Astrocyte (in vitro differentiated cells and primary cell): ENCODE measurements at regions not wholly inside any gene's neighbourhood (a gene's known extent, or its start where the extent isn't known, plus 50 kb on each side); places are given as distances from the start of the nearest gene placed in this dataset.

Experiments used
- DNase-seq: peaks from one replicate; pipeline ENCODE4 v3.0.0-alpha.2; 2010; ENCODE audit warnings: low read depth
- FAIRE-seq: peaks from 2 replicates; lab custom pipeline; 2011; peaks lifted over from hg19 to GRCh38; lab: Jason Lieb, UNC
- H2AFZ ChIP-seq: 2 replicates; pipeline ENCODE4 v1.6.0; 2012; ENCODE audit warnings: low read depth, low read length, inconsistent platforms
- H3K27ac ChIP-seq: 2 replicates; pipeline ENCODE4 v1.5.1; 2011; ENCODE audit warnings: low read depth, low read length, inconsistent platforms
- H3K27me3 ChIP-seq: 2 replicates; pipeline ENCODE4 v1.6.0; 2011; ENCODE audit warnings: low read length, inconsistent platforms; ENCODE audit not compliant: insufficient read depth
- H3K36me3 ChIP-seq: 2 replicates; pipeline ENCODE4 v1.5.1; 2011; ENCODE audit warnings: low read length, inconsistent platforms; ENCODE audit not compliant: insufficient read depth
- H3K4me1 ChIP-seq: 2 replicates; pipeline ENCODE4 v1.5.1; 2011; ENCODE audit warnings: low read length, inconsistent platforms; ENCODE audit not compliant: insufficient read depth
- H3K4me2 ChIP-seq: 2 replicates; pipeline ENCODE4 v1.6.0; 2012; ENCODE audit warnings: low read length, inconsistent platforms
- H3K4me3 ChIP-seq: 2 replicates; pipeline ENCODE4 v1.5.1; 2011; ENCODE audit warnings: low read depth, mild to moderate bottlenecking, low read length, inconsistent platforms; ENCODE audit not compliant: insufficient read depth
- H3K79me2 ChIP-seq: 2 replicates; pipeline ENCODE4 v1.6.0; 2012; ENCODE audit warnings: mild to moderate bottlenecking, low read length, inconsistent platforms; ENCODE audit not compliant: insufficient read depth
- H3K9ac ChIP-seq: 2 replicates; pipeline ENCODE4 v1.6.0; 2012; ENCODE audit warnings: mild to moderate bottlenecking, low read length, inconsistent platforms
- H3K9me3 ChIP-seq: 2 replicates; pipeline ENCODE4 v1.5.1; 2012; ENCODE audit warnings: low read depth, mild to moderate bottlenecking, low read length, inconsistent platforms; ENCODE audit not compliant: insufficient read depth
- H4K20me1 ChIP-seq: 2 replicates; pipeline ENCODE4 v1.6.0; 2012; ENCODE audit warnings: low read length, inconsistent platforms; ENCODE audit not compliant: insufficient read depth
- H3K27ac Mint-ChIP-seq: one replicate; pipeline ENCODE4 v1.8.0; 2021; ENCODE audit warnings: mild to moderate bottlenecking, mixed read lengths; ENCODE audit not compliant: unreplicated experiment
- H3K27me3 Mint-ChIP-seq: one replicate; pipeline ENCODE4 v1.8.0; 2021; ENCODE audit warnings: low read depth, mixed read lengths; ENCODE audit not compliant: unreplicated experiment
- H3K36me3 Mint-ChIP-seq: one replicate; pipeline ENCODE4 v1.8.0; 2021; ENCODE audit warnings: low read depth, mixed read lengths; ENCODE audit not compliant: unreplicated experiment
- H3K4me1 Mint-ChIP-seq: one replicate; pipeline ENCODE4 v1.8.0; 2021; ENCODE audit warnings: low read depth, mixed read lengths; ENCODE audit not compliant: unreplicated experiment
- H3K4me3 Mint-ChIP-seq: one replicate; pipeline ENCODE4 v1.8.0; 2021; ENCODE audit warnings: mild to moderate bottlenecking, moderate library complexity, mixed read lengths; ENCODE audit not compliant: unreplicated experiment
- H3K9me3 Mint-ChIP-seq: one replicate; pipeline ENCODE4 v1.8.0; 2021; ENCODE audit warnings: mild to moderate bottlenecking, mixed read lengths; ENCODE audit not compliant: unreplicated experiment
- EZH2 ChIP-seq: IDR thresholded peaks from 2 replicates; pipeline ENCODE4 v1.6.1; 2012; ENCODE audit warnings: mild to moderate bottlenecking, low read length, inconsistent platforms; ENCODE audit not compliant: insufficient read depth
- TF ChIP-seq, protein P1 (sequence below): IDR thresholded peaks from 2 replicates; pipeline ENCODE4 v1.5.1; 2011; ENCODE audit warnings: low read depth, mild to moderate bottlenecking, inconsistent platforms, low read length, moderate library complexity; ENCODE audit not compliant: insufficient read depth

DNA sequence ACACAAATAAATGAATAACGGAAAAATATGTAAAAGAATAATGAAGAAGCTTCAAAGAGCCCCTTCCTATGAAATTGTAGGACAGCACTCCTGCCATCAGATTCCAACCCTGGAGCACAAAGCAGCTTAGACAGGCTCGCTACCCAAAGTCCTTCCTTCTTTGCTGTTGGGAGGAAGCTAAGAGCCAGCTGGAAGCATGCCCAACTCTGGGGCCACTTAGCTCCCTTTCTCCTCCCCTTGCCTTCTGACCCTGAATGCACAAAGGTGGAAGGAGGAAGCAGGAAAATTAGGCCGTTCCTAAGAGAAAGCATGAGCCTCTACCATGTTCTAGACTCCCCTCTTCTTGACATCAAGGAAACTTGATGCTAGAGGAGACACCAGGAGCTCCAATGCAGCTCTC is 700.8 kb downstream of the RNF144A start:
- TF ChIP-seq, protein P1, sequence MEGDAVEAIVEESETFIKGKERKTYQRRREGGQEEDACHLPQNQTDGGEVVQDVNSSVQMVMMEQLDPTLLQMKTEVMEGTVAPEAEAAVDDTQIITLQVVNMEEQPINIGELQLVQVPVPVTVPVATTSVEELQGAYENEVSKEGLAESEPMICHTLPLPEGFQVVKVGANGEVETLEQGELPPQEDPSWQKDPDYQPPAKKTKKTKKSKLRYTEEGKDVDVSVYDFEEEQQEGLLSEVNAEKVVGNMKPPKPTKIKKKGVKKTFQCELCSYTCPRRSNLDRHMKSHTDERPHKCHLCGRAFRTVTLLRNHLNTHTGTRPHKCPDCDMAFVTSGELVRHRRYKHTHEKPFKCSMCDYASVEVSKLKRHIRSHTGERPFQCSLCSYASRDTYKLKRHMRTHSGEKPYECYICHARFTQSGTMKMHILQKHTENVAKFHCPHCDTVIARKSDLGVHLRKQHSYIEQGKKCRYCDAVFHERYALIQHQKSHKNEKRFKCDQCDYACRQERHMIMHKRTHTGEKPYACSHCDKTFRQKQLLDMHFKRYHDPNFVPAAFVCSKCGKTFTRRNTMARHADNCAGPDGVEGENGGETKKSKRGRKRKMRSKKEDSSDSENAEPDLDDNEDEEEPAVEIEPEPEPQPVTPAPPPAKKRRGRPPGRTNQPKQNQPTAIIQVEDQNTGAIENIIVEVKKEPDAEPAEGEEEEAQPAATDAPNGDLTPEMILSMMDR = no peak
- TF ChIP-seq EZH2 = no peak
- H3K4me1 Mint-ChIP-seq = peaks cover 19% of the 10 kb centered on the region

DNA sequence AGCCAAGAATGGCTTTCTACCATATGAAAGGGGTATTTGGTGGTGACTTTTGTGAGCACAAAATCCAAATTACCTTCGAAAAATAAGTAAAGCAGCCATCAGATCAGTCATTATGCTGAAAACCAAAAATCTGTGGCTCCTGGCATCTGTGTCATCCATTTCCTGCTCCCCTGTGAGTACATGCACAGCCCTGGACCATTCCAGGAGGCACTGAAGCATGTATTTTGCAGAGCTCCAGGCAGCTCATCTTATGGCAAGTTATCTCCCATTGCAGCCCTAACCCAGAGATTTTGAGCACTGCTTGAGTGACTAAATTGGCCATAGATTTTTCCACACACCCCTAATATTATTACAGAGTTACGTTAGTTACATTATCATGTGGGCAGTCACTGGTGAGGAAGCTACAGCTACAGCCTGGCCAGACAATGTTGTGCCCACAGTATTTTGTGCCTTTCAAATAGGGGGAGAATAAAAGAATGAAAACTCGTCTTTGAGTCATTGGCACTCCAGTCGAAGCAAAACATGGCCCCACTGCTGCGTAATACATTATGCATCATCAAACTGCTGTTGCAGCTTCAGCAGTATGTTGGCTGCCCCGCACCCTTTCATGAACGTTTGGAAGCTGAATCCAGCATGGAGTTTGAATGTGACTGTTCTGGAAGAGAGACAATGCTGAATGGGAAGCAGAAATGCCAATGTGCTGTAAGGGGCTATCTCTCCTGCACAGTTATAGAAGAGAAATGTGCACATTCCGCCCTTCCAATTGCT is 702.2 kb downstream of the RNF144A start:
- Histone ChIP-seq H3K4me2 (peak overlapping the region; percentile 60), H3K4me1 (peaks cover 5% of the 10 kb centered on the region), H3K9ac (no peak overlapping the region), H4K20me1 (no peaks in the 10 kb centered on the region), H3K36me3 (no peaks in the 10 kb centered on the region), H3K79me2 (no peaks in the 10 kb centered on the region), H3K4me3 (no peak overlapping the region), H3K9me3 (no peaks in the 10 kb centered on the region), H3K27me3 (no peaks in the 10 kb centered on the region), H2AFZ (peak overlapping the region; percentile 34), H3K27ac (no peak overlapping the region)
- TF ChIP-seq EZH2 = no peak
- TF ChIP-seq, protein P1 = no peak
- H3K4me1 Mint-ChIP-seq = peaks cover 14% of the 10 kb centered on the region
- peak; percentile 7 for DNase-seq
- H3K36me3 Mint-ChIP-seq = no peaks in the 10 kb centered on the region
- no peak for FAIRE-seq
- H3K9me3 Mint-ChIP-seq = no peaks in the 10 kb centered on the region
- H3K27me3 Mint-ChIP-seq = no peaks in the 10 kb centered on the region
- H3K27ac Mint-ChIP-seq = no peak overlapping the region
- no peak overlapping the region for H3K4me3 Mint-ChIP-seq

More for the DNA sequence above, 700.8 kb downstream of the RNF144A start:
- H3K9me3 Mint-ChIP-seq = no peaks in the 10 kb centered on the region
- no peak overlapping the region for H3K27ac Mint-ChIP-seq
- no peak for FAIRE-seq
- no peak overlapping the region for H3K4me2 ChIP-seq
- no peaks in the 10 kb centered on the region for H3K9me3 ChIP-seq
- no peaks in the 10 kb centered on the region for H3K27me3 Mint-ChIP-seq
- H3K9ac ChIP-seq = no peak overlapping the region
- no peak overlapping the region for H3K27ac ChIP-seq
- no peaks in the 10 kb centered on the region for H4K20me1 ChIP-seq
- H3K27me3 ChIP-seq = no peaks in the 10 kb centered on the region
- H3K79me2 ChIP-seq = no peaks in the 10 kb centered on the region
- peaks cover 5% of the 10 kb centered on the region for H3K4me1 ChIP-seq
- no peaks in the 10 kb centered on the region for H3K36me3 ChIP-seq
- no peak for DNase-seq
- H3K4me3 ChIP-seq = no peak overlapping the region
- no peak overlapping the region for H2AFZ ChIP-seq
- H3K36me3 Mint-ChIP-seq = no peaks in the 10 kb centered on the region
- no peak overlapping the region for H3K4me3 Mint-ChIP-seq

DNA sequence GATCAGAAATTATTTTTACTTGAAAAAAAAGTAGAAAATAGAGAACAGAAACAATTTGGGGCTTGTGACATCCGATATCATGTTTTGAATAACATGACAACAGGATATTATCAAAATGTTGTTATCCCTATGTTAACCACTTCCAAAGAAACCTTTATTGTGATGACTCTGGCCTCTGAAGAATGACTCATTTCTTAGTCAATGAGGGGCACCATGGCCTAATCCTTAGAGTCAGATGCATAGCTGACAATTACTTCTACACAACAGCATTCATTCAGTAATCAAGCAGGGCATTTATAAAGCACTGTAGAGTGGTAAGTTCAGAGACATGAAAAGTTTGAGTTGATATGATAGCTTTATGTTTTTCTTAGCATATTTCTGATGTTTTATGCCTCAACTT is 703.0 kb downstream of the RNF144A start:
- no peak overlapping the region for H3K27ac Mint-ChIP-seq
- Histone ChIP-seq H3K27me3 (no peaks in the 10 kb centered on the region), H3K4me1 (peaks cover 5% of the 10 kb centered on the region), H3K9me3 (no peaks in the 10 kb centered on the region), H3K79me2 (no peaks in the 10 kb centered on the region), H3K9ac (no peak overlapping the region), H3K27ac (no peak overlapping the region), H3K4me2 (no peak overlapping the region), H3K4me3 (no peak overlapping the region), H4K20me1 (no peaks in the 10 kb centered on the region), H2AFZ (no peak overlapping the region), H3K36me3 (no peaks in the 10 kb centered on the region)
- H3K36me3 Mint-ChIP-seq = no peaks in the 10 kb centered on the region
- no peak overlapping the region for H3K4me3 Mint-ChIP-seq
- no peaks in the 10 kb centered on the region for H3K9me3 Mint-ChIP-seq
- no peak for DNase-seq
- peak; percentile 45 for FAIRE-seq
- no peaks in the 10 kb centered on the region for H3K27me3 Mint-ChIP-seq
- H3K4me1 Mint-ChIP-seq = peaks cover 14% of the 10 kb centered on the region
- TF ChIP-seq EZH2 = no peak
- TF ChIP-seq, protein P1 = no peak
